ENCODE measurements at regions not wholly inside any gene's neighbourhood (a gene's known extent, or its start where the extent isn't known, plus 50 kb on each side); places are given as distances from the start of the nearest gene placed in this dataset.

- H3K9me3 ChIP-seq (ENCODE audit: low read length): peaks cover 93% of the 10 kb centered on the region
- no peak overlapping the region for H3K27ac ChIP-seq (ENCODE audit: extremely low read length, insufficient read depth, low read length)
- ChIA-PET CTCF (ENCODE audit: low intra/inter-chr PET ratio, low total read pairs) (no interaction called here), POLR2A (no interaction called here)
- H4K20me1 ChIP-seq (ENCODE audit: insufficient read depth, low read length): no peaks in the 10 kb centered on the region
- ATAC-seq: no peak
- DNase-seq (ENCODE audit: low spot score): no peak
- no peak overlapping the region for H2AFZ ChIP-seq (ENCODE audit: low read length)
- H3K4me2 ChIP-seq (ENCODE audit: low read depth, low read length): no peak overlapping the region
- no peak overlapping the region for H3K4me3 ChIP-seq (replicated peaks in 1 of 3; ENCODE audit: insufficient read depth in 1 of 3, low read depth in 2 of 3, low read length in 3 of 3)
- intact Hi-C loops (cut with micrococcal nuclease; ENCODE audit: unreplicated experiment): no loop called here
- H3K4me1 ChIP-seq (ENCODE audit: insufficient read depth, low read length): no peaks in the 10 kb centered on the region
- in situ Hi-C loops (cut with HindIII; ENCODE audit: extremely low pct_ligation_motif_present, low pct_unique_long_range_greater_than_20kb): loop anchor here (25.0 kb wide), 1 partner anchor 103 kb away; no protein-coding TSS in a partner anchor
- H3K79me2 ChIP-seq (ENCODE audit: insufficient read depth, low read length): no peaks in the 10 kb centered on the region
- no peaks in the 10 kb centered on the region for H3K27me3 ChIP-seq (ENCODE audit: control insufficient read depth in 1 of 2, insufficient read depth in 2 of 2, low read length in 2 of 2)
- FAIRE-seq: no peak
- TF ChIP-seq IKZF4 (CRISPR knock-in tag; IDR thresholded peaks at IDR 0.05; ENCODE audit: borderline replicate concordance, low read depth, not compliant biosample characterization) (no peak), ATF6 (CRISPR knock-in tag; conservative IDR thresholded peaks at IDR 0.05) (no peak), PBX2 (CRISPR knock-in tag; IDR thresholded peaks at IDR 0.05) (no peak), KDM4B (CRISPR knock-in tag; IDR thresholded peaks at IDR 0.05) (no peak), ZNF576 (CRISPR knock-in tag; IDR thresholded peaks at IDR 0.05) (no peak), ZNF101 (CRISPR knock-in tag; IDR thresholded peaks at IDR 0.05; ENCODE audit: borderline replicate concordance, low read depth) (no peak), CEBPB (IDR thresholded peaks at IDR 0.05; ENCODE audit: borderline replicate concordance, low read depth, low read length) (peak; percentile 57; the same call in 1 of the 2 replicates), ZNF75D (CRISPR knock-in tag; IDR thresholded peaks at IDR 0.05; ENCODE audit: borderline replicate concordance) (no peak)
- no peaks in the 10 kb centered on the region for H3K36me3 ChIP-seq (replicated peaks in 1 of 2; ENCODE audit: control insufficient read depth in 1 of 2, insufficient read depth in 2 of 2, low read length in 2 of 2)
- BruUV-seq (replicated peaks): no TSS peak
- no peak overlapping the region for H3K9ac ChIP-seq (ENCODE audit: insufficient read depth, low read depth, low read length)
- whole genome bisulfite sequencing (ENCODE audit: low lambda C conversion rate): 31% methylated on average over 3 of the region's 3 CpGs
These were observed 291.2 kb upstream of the KCNJ16 start for GRCh38 chr17:69783865-69784264.

Measured in HepG2 (cell line).